Transverse colon (tissue), 4 donors: ENCODE measurements at regions not wholly inside any gene's neighbourhood (a gene's known extent, or its start where the extent isn't known, plus 50 kb on each side); places are given as distances from the start of the nearest gene placed in this dataset.

ENCODE experiments used
- DNase-seq: peaks from one replicate; pipeline ENCODE4 v3.0.0-alpha.2; 2019
- H3K27ac ChIP-seq, 4 donors: fragments of 200-600 bp; sonication (generic); 2 replicates each; pipeline ENCODE4 v1.5.1; 2016 to 2018; ENCODE audit warnings: inconsistent platforms in 4 of 4
- H3K27me3 ChIP-seq: fragments of 200-600 bp; sonication (generic); 2 replicates; pipeline ENCODE4 v1.5.1; 2017; ENCODE audit warnings: inconsistent platforms
- H3K36me3 ChIP-seq, 4 donors: fragments of 200-600 bp; sonication (generic); 2 replicates each; pipeline ENCODE4 v1.5.1; 2017 to 2019; ENCODE audit warnings: inconsistent platforms in 4 of 4
- H3K4me1 ChIP-seq, 4 donors: fragments of 200-600 bp; sonication (generic); 2 replicates each; pipeline ENCODE4 v1.5.1; 2017 to 2020; ENCODE audit warnings: inconsistent platforms in 4 of 4
- H3K4me3 ChIP-seq, 4 donors: fragments of 200-600 bp; sonication (generic); 1 replicate in 1 of 4; 2 replicates in 3 of 4; pipeline versions ENCODE4 v1.5.1 to v1.6.1; 2017 to 2019; ENCODE audit warnings: inconsistent platforms in 4 of 4
- H3K9me3 ChIP-seq, 2 donors: fragments of 200-600 bp; sonication (generic); 2 replicates each; pipeline ENCODE4 v1.5.1; 2017 to 2019; ENCODE audit warnings: inconsistent platforms in 2 of 2
- EP300 ChIP-seq: sonication (generic); formaldehyde crosslinking; IDR thresholded peaks from one replicate; pipeline ENCODE4 v1.6.1; 2017; ENCODE audit warnings: antibody characterized with exemption, low read depth
- POLR2A ChIP-seq: fragments of 450-650 bp; IDR thresholded peaks from one replicate; pipeline ENCODE4 v1.6.1; 2016; ENCODE audit warnings: antibody characterized with exemption, mild to moderate bottlenecking, moderate library complexity
- POLR2AphosphoS5 ChIP-seq, 3 donors: sonication (generic); formaldehyde crosslinking; IDR thresholded peaks; one replicate each; pipeline ENCODE4 v1.6.1; 2016; ENCODE audit warnings: antibody characterized with exemption in 3 of 3
- WGBS, 2 donors: methylation state at CpG; one replicate each; pipeline ENCODE4 v1.1.5; 2018; ENCODE audit warnings: low coverage in 1 of 2; 5-methylcytosine and 5-hydroxymethylcytosine counted together
- in situ Hi-C, 4 donors: fragments of 200-750 bp; cut with MboI; loops; one replicate each; pipeline versions ENCODE4 v1.15.0 to v1.15.1; 2017; ENCODE audit warnings: low sequenced_read_pairs in 3 of 4, low pct_ligation_motif_present in 1 of 4, low pct_unique_long_range_greater_than_20kb in 1 of 4
- intact Hi-C: fragments of 100-400 bp; cut with DNase I; formaldehyde crosslinking; loops from one replicate; pipeline ENCODE4 v1.15.1; 2023; ENCODE audit warnings: low total_unique reads
- TF ChIP-seq, protein P1 (sequence below), 5 experiments: fragments of 200-600 bp in 3 of 5; fragments of 450-650 bp in 2 of 5; sonication (generic) in 3 of 5; IDR thresholded peaks; 1 replicate in 2 of 5; 2 replicates in 3 of 5; pipeline ENCODE4 v1.5.1; 2016 to 2017; ENCODE audit warnings: antibody characterized with exemption in 5 of 5, inconsistent platforms in 3 of 5, mild to moderate bottlenecking in 2 of 5, moderate library complexity in 1 of 5

DNA sequence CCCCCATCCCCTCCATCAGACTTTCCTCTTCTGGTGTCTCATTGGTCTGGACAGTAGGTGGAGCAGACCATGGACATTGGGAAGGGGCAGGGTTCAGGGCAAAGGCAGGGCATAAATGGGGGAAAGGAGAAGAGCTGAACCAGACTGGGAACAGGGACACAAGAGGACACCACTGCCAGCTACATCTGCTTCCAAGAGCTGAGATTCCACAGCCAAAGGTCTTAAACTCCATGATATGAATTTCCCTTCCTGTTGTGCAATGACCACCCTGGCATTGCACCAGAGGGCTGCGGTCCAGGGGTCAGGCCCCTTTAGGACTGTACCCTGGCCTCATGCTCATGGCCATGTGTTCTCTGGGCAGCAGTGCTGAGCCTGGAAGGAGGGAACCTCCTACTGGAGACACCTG is 137.9 kb downstream of the MAFB start:
- no peaks in the 10 kb centered on the region for H3K4me1 ChIP-seq
- no peak for DNase-seq
- intact Hi-C loops (loop anchor here (5.0 kb wide), 1 partner anchor 154 kb away; no protein-coding TSS in a partner anchor), in situ Hi-C loops (no loop called here)
- no peaks in the 10 kb centered on the region for H3K27me3 ChIP-seq
- H3K9me3 ChIP-seq, result no peaks in the 10 kb centered on the region
- no peak overlapping the region for H3K4me3 ChIP-seq
- H3K36me3 ChIP-seq, result no peaks in the 10 kb centered on the region
- no peak overlapping the region for H3K27ac ChIP-seq
- no peak for TF ChIP-seq POLR2AphosphoS5 (IDR thresholded peaks at IDR 0.05)
- TF ChIP-seq, protein P1, sequence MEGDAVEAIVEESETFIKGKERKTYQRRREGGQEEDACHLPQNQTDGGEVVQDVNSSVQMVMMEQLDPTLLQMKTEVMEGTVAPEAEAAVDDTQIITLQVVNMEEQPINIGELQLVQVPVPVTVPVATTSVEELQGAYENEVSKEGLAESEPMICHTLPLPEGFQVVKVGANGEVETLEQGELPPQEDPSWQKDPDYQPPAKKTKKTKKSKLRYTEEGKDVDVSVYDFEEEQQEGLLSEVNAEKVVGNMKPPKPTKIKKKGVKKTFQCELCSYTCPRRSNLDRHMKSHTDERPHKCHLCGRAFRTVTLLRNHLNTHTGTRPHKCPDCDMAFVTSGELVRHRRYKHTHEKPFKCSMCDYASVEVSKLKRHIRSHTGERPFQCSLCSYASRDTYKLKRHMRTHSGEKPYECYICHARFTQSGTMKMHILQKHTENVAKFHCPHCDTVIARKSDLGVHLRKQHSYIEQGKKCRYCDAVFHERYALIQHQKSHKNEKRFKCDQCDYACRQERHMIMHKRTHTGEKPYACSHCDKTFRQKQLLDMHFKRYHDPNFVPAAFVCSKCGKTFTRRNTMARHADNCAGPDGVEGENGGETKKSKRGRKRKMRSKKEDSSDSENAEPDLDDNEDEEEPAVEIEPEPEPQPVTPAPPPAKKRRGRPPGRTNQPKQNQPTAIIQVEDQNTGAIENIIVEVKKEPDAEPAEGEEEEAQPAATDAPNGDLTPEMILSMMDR (IDR thresholded peaks at IDR 0.05), result no peak
- no peak for TF ChIP-seq EP300
- TF ChIP-seq POLR2A, result no peak
- 70% methylated on average over 1 of the region's 1 CpG; no CpG with 5 or more reads in 1 of the 2 donors for WGBS, 2 donors

DNA sequence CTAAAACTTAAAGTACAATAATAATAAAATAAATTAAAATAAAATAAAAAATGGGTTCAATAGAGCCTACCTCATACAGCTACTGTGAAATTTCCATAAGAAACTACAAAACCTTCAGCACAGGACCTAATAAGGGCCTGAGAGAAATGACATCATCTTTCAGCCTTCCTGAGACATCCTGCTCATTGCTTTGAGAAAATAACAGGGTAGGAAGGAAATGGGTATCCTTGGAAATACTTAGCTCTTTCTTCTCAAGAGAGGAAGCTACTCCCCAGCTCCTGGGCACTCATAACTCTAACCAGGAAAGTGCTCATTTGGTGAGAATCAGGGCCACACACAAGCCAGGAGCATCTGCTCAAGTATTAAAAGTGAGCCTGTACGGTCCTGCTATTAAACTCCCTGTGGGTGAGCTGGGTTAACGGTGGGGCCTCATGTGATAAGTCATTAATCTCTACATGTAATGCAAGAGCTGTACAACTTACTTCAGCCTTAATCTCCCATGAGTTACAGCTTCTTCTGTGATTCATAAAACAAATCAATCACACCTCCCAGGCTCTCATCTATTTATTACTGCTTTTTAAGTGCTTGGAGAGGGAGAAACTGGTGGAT is 141.4 kb downstream of the MAFB start:
- in situ Hi-C loops (no loop called here), intact Hi-C loops (no loop called here)
- Histone ChIP-seq H3K4me3 (no peak overlapping the region), H3K36me3 (no peaks in the 10 kb centered on the region), H3K9me3 (no peaks in the 10 kb centered on the region), H3K27me3 (no peaks in the 10 kb centered on the region), H3K4me1 (no peaks in the 10 kb centered on the region), H3K27ac (no peak overlapping the region)
- DNase-seq, result no peak
- TF ChIP-seq EP300, result no peak
- TF ChIP-seq, protein P1 (IDR thresholded peaks at IDR 0.05), result no peak
- no peak for TF ChIP-seq POLR2A
- no peak for TF ChIP-seq POLR2AphosphoS5 (IDR thresholded peaks at IDR 0.05)
- 59% methylated on average over 2 of the region's 2 CpGs; no CpG with 5 or more reads in 1 of the 2 donors for WGBS, 2 donors

DNA sequence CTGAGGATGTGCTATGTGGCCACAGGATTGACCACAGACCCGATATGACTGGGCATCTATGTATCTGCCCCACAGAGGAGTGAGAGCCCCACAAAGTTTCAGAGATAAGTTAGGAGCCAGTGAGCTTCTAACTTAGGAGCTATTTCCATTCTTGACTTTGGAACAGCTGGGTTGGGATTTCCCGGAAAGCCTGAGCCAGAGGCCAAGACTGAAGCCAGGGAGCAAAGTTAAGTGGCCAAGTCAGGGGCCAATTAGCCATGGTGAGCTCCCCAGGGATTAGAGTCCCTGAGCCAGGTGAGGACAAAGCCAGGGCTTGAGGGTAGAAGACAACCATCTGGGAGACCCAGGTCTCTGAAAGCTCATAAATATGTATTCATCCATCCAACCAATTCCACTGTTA is 143.6 kb downstream of the MAFB start:
- TF ChIP-seq EP300 (no peak), POLR2A (no peak), POLR2AphosphoS5 (IDR thresholded peaks at IDR 0.05) (no peak)
- TF ChIP-seq, protein P1 (IDR thresholded peaks at IDR 0.05), result no peak

DNA sequence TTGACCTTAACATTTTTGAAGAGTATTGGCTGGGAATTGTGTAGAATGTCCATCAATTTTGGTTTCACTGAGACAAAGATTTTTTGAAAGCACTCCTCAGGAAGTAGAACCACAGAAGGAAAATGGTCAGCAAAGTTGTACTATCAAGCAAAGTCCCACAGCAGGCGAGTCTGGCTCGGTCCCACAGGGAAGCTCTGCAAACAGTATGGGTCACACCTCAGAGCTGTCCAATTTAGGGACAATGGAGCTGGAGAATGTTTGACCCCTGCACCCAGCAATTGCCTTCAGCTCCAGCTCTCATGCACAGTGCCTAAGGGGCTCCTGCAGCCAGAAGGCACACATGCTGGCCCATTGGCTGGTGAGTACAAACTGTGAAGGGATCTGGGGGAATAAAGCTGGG is 147.0 kb downstream of the MAFB start:
- Histone ChIP-seq H3K27me3 (no peaks in the 10 kb centered on the region), H3K9me3 (no peaks in the 10 kb centered on the region), H3K27ac (no peak overlapping the region), H3K36me3 (no peaks in the 10 kb centered on the region), H3K4me3 (no peak overlapping the region), H3K4me1 (no peaks in the 10 kb centered on the region)
- WGBS, 2 donors, result 93% methylated on average over 2 of the region's 2 CpGs; no CpG with 5 or more reads in 1 of the 2 donors
- TF ChIP-seq EP300 (no peak), POLR2A (no peak), POLR2AphosphoS5 (IDR thresholded peaks at IDR 0.05) (no peak)
- TF ChIP-seq, protein P1 (IDR thresholded peaks at IDR 0.05), result no peak
- DNase-seq, result no peak
- in situ Hi-C loops (no loop called here), intact Hi-C loops (no loop called here)

More for the DNA sequence above, 143.6 kb downstream of the MAFB start:
- H3K36me3 ChIP-seq, result no peaks in the 10 kb centered on the region
- DNase-seq, result no peak
- H3K4me1 ChIP-seq, result no peaks in the 10 kb centered on the region
- in situ Hi-C loops (no loop called here), intact Hi-C loops (no loop called here)
- H3K27ac ChIP-seq, result no peak overlapping the region
- H3K27me3 ChIP-seq, result no peaks in the 10 kb centered on the region
- H3K9me3 ChIP-seq, result no peaks in the 10 kb centered on the region
- no peak overlapping the region for H3K4me3 ChIP-seq
- 78% methylated on average over 2 of the region's 2 CpGs; no CpG with 5 or more reads in 1 of the 2 donors for WGBS, 2 donors
